Dermis blood vessel endothelial cell (primary cell): ENCODE measurements at regions not wholly inside any gene's neighbourhood (a gene's known extent, or its start where the extent isn't known, plus 50 kb on each side); places are given as distances from the start of the nearest gene placed in this dataset.

Source experiments
- DNase-seq: peaks from one replicate; pipeline ENCODE4 v3.0.0; 2010

DNA sequence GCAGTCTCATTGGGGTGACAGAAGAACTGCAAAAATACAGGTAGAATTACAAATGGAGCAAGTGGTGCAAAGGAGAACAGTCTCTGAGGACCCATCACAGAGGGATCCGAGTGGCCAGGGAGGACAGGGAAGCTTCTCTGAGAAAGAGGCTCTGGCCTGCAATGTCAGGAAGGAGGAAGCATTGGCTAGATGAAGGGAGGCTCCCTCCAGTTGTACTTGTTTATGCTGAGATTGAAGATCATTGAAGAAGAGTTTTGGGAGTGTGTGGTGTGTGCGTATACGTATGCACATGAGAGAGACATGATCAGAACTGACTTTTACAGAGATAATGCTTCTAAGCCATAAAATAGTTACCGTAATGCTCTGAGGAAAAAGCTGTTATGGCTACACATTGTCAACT lies 274.7 kb upstream of the FZD8 start:
- no peak for DNase-seq

DNA sequence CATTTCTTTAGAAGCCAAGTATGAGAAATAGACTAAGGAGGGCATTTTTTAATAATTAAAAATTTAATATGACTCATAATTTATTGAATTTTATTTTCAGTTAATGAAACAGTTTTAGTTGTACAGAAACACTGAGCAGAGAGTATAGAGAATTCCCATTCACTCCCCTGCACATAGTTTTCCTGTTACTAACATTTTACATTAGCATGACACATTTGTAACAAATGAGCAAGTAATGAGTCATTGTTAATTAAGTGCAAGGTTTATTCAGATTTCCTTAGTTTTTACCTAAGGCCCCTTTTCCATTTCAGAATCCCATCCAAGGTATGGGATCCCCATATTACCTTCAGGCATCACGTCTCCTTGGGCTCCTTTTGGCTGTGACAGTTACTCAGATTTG lies 271.5 kb upstream of the FZD8 start:
- peak; percentile 48 for DNase-seq

DNA sequence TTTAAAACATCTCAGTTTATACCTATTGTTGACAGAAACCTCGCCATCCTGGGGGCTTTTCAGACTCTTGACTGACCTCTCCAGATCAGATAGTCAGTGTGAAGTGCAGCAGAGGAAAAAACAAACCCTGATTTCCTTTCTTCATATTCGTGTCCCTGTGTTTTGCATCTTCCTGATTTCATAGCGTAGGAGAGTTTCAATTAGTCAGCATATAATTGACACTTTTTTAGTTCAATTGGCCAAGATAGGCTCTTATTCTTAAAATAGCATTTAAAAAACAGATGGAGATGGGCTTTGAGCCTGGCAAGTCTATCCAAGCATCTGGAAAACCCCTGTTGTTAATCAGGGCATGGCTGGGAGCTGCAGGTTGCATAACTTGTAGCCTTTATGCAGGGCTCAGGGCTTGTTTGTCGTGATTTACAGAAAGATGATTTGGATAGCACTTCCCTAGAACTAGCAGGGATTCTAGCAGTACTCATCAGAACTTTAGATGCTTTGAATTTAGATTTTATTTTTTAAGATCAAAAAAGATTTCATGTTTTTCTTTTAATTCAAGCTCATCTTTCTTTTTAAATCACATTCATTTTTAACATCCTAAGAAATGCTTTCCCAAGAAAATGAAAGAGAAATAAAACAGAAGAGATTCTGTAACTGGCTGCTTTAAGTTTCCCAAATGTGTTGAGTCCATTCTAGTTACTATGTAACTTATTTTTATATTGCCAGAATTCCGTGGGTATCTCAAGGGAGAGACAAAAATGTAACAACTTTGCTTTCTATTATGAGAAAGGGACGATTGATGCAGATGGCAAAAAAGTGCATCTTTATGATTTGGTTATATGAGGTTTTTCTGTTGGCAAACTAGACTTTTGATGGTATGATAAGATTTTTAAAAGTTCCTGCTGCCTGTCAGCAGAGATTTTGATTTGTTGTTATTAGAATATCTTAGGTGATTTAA lies 270.8 kb upstream of the FZD8 start:
- peak; percentile 38 for DNase-seq

DNA sequence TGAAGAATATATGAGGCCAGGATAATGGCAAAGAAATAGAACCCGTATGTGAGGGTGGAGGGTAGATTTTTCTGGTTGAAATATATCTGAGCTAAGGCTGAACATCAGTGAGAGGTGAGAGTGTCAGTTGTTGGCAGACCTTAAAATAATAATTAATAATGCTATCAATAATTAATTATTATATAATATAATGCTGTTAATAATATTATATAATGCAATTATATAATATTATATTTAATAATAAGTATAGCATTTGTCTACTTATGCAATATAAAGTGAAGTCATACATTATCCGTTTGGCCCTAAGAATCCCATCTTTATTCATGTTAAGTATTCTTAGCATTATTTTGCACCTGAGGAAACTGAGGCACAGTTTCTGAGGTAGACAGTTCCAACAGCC lies 269.9 kb upstream of the FZD8 start:
- DNase-seq: no peak

DNA sequence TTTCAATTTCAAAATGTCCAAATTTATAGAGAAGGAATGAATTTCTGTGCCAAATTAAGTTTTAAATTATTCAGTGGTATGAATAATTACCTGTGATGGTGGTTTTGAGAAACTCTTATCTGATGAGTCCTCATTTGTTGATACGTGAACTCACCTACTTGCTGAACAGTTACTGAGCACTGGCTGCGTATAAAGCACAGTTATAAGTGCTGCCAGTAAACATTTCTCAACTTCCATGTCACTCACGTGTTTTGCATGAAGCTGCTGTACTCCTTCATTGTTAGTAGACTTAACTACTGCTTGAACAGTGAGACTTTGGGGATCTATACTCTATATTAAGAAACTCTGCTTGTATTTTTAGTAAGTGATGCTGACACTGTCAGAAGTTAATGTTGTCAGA lies 269.1 kb upstream of the FZD8 start:
- no peak for DNase-seq

DNA sequence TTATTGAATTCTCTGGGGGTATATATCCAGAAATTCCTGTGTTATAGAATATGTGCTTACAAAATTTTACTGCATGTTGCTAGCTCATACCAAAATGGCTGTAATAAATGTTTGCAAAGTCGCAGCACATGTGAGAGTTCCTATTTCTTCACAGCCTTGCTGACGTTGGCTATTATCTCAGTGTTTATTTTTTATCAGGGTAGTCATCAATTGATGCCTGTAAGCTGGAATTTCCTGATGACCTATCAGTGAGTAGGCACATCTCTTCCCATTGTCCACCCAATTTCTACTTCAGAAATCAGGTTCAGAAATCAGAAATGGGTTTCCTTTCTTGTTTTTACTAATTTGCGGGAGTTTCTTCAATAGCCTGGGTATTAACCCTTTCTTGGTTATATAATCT lies 268.1 kb upstream of the FZD8 start:
- DNase-seq: peak; percentile 81

DNA sequence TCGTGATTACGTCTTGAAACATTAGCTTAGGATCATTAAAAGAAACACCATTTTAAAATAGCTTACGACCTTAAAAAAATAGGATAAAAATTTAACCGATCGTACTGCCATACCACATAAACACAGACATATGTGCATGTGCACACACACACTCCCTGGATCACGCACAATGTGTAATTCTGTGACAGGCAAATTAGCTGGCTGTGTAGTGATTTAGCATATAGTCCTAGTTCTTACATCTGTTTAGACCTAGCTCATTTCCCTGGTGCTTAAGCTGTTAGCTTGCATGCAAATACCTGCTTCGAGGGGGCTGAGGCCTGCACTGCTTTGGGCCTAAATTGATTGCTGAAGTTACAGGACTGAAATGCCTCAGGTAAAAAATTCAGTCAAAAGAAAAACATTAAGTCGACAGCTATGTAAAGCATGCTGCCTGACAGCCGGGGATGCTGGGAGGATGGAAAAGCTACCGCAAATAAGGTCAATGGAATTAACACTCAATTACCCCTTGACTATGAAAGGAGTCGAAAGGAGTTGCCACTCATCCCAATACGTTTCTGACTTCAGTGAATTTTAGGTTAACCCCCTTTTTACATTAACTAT lies 267.1 kb upstream of the FZD8 start:
- no peak for DNase-seq

DNA sequence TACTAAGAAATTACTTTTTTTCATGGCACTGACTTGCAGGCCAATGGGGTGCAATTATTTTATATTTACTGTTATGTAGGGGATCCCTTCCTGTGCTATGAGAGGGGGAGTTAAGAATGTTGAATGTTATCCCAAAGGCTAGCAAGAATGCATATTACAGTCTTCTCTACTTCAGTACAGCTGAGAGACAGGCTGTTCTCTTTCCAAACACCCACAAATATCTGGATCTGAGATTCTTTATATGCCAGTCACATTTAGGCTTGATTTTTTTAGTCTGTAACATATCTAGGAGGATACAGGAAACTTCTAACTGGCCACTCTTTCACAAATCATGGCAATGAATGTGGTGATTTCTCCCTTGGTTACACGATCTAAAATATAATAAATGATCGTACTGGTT lies 266.4 kb upstream of the FZD8 start:
- no peak for DNase-seq

DNA sequence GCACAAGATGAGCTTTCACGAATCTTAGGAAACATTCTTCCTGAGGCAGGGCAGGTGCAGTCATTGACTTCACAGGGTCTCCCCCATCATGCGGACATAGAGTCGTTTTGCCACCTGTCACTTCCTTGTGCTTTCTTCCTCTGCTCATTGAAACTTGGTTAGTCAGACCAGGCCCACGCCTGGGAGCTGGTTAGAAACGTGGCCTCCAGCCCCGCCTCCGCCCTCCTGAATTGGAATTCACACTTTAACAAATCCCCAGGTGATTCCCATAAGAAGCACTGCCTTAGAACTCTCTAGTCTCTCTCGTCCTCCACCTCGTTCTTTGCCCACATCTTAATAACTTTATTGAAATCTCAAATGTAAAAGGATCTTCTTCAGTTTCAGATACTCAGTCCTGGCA lies 265.5 kb upstream of the FZD8 start:
- no peak for DNase-seq

DNA sequence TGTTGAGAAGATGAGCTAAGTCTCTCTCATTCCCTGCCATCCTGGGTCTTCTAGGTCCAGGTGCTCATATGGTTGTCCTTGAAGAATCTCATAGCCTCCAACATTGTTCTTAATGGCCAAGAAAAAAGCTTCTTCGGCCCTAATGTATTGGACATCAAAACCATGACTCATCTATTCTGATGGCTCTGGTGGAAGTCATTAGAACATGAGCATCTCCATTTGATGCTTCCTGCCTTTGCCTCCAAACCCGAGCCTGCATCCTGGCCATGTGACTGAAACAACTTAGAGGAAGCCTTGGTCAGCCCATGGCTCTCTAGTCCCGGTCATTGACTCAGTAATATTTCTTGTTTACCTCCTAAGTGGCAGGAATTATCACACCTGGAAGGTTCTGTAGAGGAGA lies 264.1 kb upstream of the FZD8 start:
- peak; percentile 73 for DNase-seq

DNA sequence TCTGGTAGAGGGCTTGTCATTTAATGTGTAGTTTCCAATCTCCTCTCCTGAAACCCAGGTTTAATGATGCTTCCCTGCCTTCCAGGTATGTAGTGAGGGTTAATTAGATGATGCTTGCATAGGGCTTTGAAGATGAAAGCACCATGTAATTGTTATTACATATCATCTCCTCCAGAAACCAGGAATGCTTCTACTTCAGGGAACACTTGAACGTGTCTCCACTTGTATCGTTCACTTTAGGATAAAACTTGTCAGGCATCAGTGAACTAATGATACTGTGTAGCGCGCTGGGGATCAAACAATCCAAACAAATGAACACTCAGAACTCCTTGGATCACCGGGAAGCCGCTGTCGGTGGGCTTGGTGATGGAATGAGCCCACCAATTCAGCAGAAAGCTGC lies 260.9 kb upstream of the FZD8 start:
- DNase-seq: no peak

DNA sequence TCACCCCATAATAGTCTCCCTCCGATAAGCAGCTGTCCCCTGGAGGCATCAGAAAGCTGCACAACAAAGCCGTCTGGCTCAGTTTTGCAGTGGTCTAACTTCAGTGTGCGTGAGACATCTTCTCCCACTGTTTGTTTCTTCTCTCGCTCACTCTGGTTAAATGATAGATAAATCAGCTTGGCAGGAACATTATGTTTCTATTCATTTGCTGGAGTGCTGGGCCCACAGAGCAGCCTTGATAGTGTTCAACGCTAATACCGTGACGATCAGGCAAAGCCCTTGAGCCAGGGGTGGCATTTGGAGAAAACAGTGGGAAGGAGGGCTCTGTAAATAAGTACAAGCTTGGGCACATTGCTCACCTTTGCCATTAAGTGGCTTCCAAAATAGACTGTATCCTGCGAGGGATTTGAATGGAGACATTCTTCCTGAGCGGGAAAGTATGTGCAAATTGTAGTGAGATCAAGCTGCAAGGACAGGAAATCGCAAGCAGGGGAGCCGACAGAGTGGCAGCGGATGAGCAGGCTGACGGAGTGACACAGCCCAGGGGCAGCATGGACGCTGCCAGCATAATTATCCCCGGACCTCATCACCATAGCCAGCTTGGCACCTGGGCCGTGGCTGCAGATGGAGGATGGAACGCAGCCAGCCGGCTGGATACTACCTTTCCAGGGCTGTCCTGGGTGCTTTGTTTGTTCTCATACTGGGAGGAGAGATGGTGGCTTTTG lies 256.8 kb upstream of the FZD8 start:
- DNase-seq: no peak

DNA sequence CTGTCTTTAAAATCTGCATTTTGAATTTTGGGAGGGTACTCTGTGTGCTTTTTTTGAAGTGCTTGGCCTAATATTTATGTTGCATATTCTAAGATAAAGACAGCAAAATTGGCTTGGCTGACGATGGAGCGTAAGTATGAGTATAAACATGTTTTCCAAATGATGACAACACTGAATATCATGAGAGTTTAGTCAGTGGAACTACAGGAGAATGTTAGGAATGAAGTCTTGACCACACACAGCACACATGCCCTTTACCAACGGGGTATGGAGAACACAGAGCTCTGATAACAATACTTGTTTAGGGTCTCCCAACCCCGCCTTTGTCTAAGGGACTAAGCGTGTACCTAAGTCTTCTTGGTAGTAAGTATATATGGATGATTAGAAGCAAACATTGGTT lies 253.9 kb upstream of the FZD8 start:
- DNase-seq: no peak

DNA sequence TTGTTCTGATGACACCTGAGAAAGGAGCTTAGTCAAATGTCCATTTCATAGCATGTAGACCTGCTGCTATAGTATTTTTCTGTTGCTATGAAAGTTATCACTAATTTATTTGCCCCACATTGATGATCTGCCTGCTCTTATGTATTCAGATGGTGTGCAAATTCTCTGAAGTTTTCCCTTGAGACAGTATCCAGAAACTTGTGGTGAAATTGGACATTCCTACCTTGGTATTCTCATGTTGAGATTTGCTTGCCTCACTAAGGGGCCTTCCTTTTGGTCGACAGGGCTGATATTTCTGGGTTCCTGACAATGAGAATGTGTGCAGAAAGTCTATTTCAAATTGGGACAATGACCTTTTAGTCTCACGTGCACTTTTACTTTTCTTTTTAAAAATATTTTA lies 253.2 kb upstream of the FZD8 start:
- no peak for DNase-seq

DNA sequence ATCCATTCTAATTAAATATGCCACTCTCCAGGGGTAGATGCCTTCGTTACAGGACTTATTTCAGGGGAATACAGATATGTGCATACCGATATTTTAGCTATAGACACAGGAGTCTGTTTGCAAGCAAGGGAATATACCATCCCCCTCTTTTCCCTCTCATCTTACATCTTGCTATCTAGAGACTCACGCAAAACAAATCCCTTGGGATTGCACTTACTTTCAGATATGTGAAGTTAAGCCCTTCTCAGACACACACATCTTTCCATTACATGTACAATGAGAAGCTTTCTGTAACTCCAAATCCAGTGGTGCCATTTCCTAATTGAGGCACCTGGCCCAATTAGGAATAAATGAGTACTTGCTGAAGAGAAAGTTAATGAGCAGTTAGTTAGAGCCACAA lies 250.4 kb upstream of the FZD8 start:
- DNase-seq: no peak

DNA sequence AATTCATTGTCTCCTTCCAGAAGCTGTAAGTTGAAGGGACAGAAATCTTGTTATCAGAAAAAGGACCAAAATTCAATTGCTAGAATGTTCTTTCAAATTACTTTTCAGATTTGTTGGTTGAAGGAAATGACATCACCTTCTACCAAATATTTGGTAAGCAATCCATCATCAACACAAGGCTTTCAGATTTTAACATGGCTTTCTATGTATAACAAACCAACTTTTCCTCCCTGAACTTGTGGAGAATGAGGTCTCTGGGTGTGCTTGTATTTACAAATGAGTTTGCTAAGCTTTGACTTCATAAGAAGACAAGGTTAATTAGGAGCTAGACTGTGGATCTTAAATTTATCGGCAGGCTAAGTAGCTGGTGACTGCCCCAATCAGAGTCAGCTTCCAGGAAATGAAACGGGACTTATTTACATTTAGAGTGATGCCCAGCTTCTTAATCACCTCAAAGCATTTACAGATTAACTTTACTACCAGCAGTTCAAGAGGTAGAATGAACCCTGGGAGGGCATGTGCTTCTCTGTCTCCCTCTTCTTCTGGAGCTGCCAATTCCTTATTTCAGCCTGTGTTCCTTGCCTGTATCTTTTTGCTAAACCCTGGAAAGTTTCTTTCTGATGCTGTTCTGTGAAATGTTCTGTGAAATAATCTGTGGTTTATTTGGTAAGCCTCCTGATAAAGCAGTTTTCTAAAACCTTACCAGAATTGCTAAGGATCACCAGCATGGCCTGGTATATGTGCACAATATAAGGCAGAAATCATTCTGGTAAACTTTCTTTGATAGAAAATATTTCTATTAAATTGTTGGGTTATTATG lies 248.8 kb upstream of the FZD8 start:
- DNase-seq: no peak

DNA sequence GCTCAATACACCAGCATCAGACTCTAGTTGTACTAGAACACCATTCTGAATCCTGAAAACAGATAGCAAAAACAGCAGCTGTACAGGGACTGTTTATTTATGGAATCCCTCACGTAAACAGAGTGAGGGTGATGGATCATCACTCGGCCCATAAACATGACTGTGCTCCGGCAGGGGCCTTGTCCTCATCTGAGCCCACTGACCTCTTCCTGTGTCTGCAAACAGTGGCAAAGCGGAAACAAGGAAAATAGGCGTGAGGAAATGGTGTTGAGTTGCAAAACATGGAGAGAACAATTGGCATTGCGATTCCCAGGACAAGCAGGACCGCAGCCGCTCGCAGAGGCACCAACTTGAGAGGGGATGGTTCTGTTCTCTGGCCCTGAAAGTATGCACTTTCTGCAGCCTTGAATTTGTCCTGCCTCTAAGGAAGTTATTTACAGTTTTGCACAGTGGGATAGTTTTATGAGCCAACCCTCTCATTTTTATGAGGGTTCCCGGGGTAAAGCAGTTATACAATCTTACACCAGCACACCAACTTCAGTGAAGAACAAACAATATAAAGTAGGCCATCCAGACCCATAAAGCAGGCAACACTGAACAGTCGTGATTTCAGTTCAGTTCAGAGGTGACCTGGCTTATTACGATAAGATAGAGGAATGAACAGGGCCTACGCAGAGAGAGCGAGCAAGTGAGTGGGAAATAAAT lies 248.0 kb upstream of the FZD8 start:
- peak; percentile 63 for DNase-seq

DNA sequence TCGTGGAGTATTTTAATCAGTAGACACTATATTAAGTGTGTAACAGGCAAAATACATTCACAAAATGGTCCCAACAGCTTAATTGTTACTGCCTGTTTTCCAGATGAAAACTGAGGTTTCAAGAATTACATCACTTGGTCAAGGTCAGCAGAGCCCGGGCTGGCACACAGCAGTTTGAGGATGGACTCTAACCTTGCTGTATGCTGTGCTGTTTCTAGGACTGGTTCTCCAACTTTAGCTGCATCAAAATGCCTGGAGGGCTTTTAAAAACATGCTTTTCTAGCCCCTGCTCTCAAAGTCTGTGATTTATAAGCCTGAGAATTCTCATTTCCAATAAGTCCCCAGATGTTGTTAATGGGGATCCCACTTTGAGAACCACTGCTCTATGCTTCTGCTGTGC lies 247.1 kb upstream of the FZD8 start:
- DNase-seq: no peak

DNA sequence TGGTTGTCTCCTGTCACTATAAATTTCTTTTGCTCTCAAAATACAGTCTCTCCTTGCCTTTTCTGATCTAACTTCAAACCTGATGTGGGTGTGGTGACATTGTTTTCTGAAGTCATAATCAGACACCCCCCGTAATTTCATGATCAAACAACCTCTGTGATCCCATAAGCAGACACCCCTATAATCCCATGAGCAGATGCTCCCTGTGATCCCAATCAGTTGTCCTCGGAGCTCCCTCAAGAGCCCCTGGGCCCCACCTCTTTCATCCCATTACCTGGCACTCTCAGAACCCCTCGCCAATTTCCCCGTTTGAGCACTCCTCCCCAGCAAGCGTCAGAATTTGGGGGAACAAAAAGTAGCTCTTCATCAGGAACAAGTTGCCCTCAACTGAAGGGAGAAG lies 246.3 kb upstream of the FZD8 start:
- no peak for DNase-seq

DNA sequence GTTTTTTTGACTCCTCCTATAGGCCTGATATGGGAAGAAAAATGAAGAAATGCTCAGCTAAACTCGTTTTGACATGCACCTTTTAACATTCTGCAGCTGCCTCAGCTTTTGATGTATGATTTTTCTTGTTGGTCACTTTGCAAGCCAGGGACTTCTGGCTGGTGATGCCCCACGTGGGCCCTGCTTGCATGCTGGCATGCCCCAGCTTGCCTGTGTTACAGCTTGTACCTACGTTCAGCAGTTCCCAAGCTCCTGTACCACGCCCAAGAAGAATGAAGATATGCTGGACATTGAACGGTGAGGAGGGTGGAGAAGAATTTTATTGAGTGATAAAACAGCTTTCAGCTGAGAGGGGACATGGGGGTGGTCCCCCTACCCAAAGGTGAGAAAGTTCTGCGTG lies 245.6 kb upstream of the FZD8 start:
- DNase-seq: no peak

DNA sequence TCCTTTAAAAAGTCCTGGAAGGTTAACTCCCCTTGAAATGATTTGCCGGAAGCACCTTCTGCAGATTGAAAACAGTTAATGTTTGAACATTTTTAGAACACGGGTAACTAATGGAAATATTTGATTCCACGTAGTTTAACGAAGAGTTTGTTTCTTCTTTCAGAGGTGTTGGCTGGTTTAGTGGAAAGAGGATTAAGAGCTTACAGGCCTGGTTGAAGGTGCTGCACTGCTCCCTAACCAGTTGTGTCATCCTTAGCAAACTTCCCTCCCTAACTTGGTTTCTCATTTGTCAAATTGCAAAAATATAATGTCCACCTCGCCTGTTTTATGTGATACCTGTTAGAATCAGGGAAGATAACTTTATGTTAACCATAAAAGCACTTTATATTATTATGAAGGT lies 243.0 kb upstream of the FZD8 start:
- no peak for DNase-seq

DNA sequence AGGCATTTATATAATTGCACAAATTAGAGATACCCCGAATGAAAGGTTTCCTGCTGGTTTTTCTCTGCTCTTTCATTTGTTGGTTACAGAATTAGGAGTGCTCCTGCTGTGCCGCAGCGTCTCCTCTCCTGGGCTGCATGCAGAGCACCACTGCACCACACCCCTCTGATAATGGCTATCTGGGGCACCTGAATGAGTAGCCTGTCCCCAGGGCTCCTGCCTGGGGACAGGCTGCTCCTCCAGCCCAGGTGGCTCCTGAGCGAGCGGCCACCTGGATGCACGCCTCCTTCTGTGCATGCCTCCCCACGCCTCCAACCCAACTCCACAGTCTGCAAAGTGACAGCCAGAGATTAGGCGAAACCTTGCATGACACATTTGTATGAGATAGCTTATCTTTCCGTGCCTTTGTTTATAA lies 242.6 kb upstream of the FZD8 start:
- no peak for DNase-seq
